Mucosa of rectum (tissue), 2 donors: ENCODE measurements at regions not wholly inside any gene's neighbourhood (a gene's known extent, or its start where the extent isn't known, plus 50 kb on each side); places are given as distances from the start of the nearest gene placed in this dataset.

ENCODE experiments used
- H3K27ac ChIP-seq, 2 donors: one replicate each; pipeline ENCODE4 v1.7.0; 2013; ENCODE audit warnings: inconsistent platforms in 2 of 2, low read depth in 2 of 2, low read length in 2 of 2
- H3K27me3 ChIP-seq, 2 donors: one replicate each; pipeline ENCODE4 v1.7.0; 2013; ENCODE audit warnings: low read length in 2 of 2; ENCODE audit not compliant: control insufficient read depth in 2 of 2, insufficient read depth in 2 of 2
- H3K36me3 ChIP-seq, 2 donors: one replicate each; pipeline ENCODE4 v1.7.0; 2013; ENCODE audit warnings: low read length in 2 of 2; ENCODE audit not compliant: control insufficient read depth in 2 of 2, insufficient read depth in 2 of 2
- H3K4me1 ChIP-seq, 2 donors: one replicate each; pipeline ENCODE4 v1.7.0; 2013; ENCODE audit warnings: low read length in 2 of 2, mild to moderate bottlenecking in 1 of 2; ENCODE audit not compliant: control insufficient read depth in 2 of 2, insufficient read depth in 2 of 2
- H3K4me3 ChIP-seq, 2 donors: one replicate each; pipeline ENCODE4 v1.7.0; 2013; ENCODE audit warnings: low read length in 2 of 2
- H3K9ac ChIP-seq, 2 donors: one replicate each; pipeline ENCODE4 v1.7.0; 2013; ENCODE audit warnings: low read length in 2 of 2, low read depth in 1 of 2, mild to moderate bottlenecking in 1 of 2
- H3K9me3 ChIP-seq, 2 donors: one replicate each; pipeline ENCODE4 v1.7.0; 2013; ENCODE audit warnings: low read length in 2 of 2; ENCODE audit not compliant: control insufficient read depth in 2 of 2
- donor health status: healthy.
- donor health status: Normal muscosa, but diverticular disease.

DNA sequence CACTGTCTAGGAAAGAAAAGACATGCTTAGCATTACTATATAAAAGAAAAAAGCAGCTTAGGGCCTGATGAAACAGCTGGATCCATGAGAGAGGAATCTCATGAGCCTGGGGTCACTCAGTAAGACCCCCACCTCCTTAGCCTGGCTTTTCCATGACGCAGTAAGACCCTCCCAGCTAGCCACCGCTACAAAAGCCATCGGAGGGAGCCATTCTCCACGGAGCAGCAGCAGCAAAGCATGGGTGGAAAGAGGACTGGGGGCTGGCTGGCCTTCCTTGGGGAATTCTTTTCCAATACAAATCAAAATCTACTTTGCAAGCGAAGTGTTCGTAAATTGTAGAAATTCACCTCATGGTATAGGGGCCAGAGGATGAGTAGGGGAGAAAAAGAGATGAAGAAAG lies 91.8 kb downstream of the SOD2 start:
- H3K27me3 ChIP-seq: no peaks in the 10 kb centered on the region
- no peaks in the 10 kb centered on the region for H3K36me3 ChIP-seq
- H3K4me3 ChIP-seq: no peak overlapping the region
- no peak overlapping the region for H3K27ac ChIP-seq
- no peaks in the 10 kb centered on the region for H3K4me1 ChIP-seq
- H3K9me3 ChIP-seq: no peaks in the 10 kb centered on the region
- H3K9ac ChIP-seq: no peak overlapping the region

DNA sequence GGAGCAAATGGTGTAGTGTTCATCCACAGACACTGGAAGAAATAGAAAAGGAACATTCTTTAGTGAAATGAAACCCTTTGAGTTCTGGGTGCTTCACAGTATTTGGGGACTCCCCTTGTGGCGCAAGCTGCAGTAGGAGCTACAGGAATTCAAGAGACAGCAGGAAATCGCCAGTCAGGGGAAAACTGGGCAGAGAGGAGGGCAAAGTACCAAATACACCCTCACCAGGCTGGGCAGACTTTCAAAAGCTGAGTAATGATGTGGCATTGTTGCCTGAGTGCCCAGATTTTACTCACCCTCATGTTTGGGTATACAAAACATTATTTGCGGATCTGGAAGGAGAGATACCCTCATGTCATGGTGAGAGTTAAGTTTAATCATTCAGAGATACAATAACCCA lies 97.9 kb downstream of the SOD2 start:
- H3K27me3 ChIP-seq: no peaks in the 10 kb centered on the region
- no peak overlapping the region for H3K4me3 ChIP-seq
- H3K4me1 ChIP-seq: no peaks in the 10 kb centered on the region
- no peaks in the 10 kb centered on the region for H3K36me3 ChIP-seq
- no peak overlapping the region for H3K27ac ChIP-seq
- no peak overlapping the region for H3K9ac ChIP-seq
- H3K9me3 ChIP-seq: no peaks in the 10 kb centered on the region

DNA sequence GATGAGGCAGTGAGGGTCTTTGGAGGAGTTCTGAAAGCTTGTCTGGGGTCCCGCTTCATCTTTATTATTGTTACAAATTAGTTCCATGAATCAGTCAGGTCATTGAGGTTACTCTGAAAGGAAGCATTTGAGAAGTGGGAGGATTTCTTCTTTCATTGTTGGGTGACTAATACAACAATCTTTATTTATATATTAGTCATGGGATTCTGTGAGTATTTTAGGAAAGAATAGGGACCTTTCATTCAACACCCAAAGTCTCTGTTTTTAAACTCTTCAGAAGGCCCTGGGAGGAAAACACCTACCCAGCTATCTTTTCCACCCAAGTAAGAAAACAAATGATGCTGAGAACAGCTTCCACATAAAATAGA lies 98.3 kb downstream of the SOD2 start:
- Histone ChIP-seq H3K27ac (no peak overlapping the region), H3K36me3 (no peaks in the 10 kb centered on the region), H3K27me3 (no peaks in the 10 kb centered on the region), H3K9me3 (no peaks in the 10 kb centered on the region), H3K9ac (no peak overlapping the region), H3K4me3 (no peak overlapping the region), H3K4me1 (no peaks in the 10 kb centered on the region)

DNA sequence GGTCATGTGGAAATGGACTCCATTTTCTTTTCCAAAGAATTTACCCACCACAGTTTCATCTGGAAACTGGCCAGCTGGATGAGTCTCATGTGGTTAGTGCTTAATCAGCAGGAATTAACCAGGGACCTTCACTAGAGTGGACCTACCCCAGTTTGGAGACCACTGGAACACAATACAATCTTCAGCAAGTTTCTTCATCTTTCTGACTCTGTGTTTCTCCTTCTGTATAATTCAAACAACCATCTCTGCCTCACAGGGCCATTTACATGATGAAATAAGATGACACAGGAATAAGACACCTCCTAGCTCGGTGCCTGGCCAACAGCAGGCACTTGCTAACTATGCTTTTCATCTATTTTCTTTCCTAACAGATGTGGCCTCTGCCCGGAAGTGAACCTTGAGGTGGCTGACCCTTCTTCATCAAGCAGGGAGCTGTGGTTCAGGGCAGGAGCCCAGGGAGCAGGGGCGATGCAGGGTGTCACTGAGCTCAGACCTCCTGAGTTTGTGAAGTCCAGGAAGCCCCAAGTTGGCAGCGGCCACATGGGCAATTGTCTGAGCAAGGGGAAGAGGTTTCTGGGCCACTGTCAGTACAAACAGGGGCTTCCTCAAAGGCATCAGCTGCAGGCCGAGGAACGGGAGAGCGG lies 98.8 kb downstream of the SOD2 start:
- no peaks in the 10 kb centered on the region for H3K27me3 ChIP-seq
- no peaks in the 10 kb centered on the region for H3K9me3 ChIP-seq
- H3K27ac ChIP-seq: no peak overlapping the region
- H3K36me3 ChIP-seq: no peaks in the 10 kb centered on the region
- no peaks in the 10 kb centered on the region for H3K4me1 ChIP-seq
- H3K4me3 ChIP-seq: no peak overlapping the region
- H3K9ac ChIP-seq: no peak overlapping the region

DNA sequence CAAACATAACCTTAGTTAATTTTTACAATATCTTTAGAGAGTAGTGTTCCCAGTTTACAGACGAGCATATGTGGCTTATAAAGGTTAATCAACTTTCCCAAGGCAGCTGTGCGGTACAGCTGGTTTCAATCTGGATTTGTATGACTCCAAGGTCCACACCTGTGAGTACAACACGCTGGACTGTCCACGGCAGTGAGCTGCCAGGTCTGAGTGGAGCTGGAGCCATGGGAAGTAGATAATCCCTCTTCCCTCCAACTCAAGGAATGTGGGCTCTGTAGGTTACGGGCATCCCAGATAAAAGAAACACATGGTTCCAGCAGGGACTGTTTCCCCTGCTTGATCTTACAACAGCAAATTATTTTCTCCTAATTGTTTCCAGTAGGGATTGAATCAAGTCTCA lies 102.2 kb downstream of the SOD2 start:
- Histone ChIP-seq H3K27me3 (no peaks in the 10 kb centered on the region), H3K27ac (no peak overlapping the region), H3K9ac (no peak overlapping the region), H3K36me3 (no peaks in the 10 kb centered on the region), H3K4me1 (no peaks in the 10 kb centered on the region), H3K9me3 (no peaks in the 10 kb centered on the region), H3K4me3 (no peak overlapping the region)

- Histone ChIP-seq H3K36me3 (no peaks in the 10 kb centered on the region), H3K4me1 (no peaks in the 10 kb centered on the region), H3K27me3 (no peaks in the 10 kb centered on the region), H3K9ac (no peak overlapping the region), H3K27ac (no peak overlapping the region), H3K9me3 (no peaks in the 10 kb centered on the region), H3K4me3 (no peak overlapping the region)
Measured at GRCh38 chr6:159586684-159587083, 106.4 kb downstream of the SOD2 start.

DNA sequence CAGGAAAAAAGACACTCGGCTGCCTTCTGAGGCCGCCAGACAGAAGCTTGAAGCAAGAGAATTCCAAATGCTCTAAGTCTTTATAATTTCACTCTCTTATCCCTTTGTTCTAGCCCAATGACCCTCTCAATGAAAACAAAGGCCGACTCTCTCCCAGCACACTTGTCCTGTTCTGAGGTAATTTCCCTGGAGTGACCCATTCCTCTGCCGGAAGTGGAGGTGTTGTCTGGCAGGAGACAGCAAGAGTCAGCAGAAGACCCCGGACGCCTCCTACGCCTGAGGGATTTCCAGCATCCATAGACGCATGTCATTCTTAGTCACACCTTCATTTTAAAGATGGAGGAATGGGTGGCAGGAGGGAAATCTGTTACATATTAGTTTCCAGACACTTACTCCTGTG lies 110.3 kb downstream of the SOD2 start:
- Histone ChIP-seq H3K27ac (no peak overlapping the region), H3K4me1 (no peaks in the 10 kb centered on the region), H3K27me3 (no peaks in the 10 kb centered on the region)

DNA sequence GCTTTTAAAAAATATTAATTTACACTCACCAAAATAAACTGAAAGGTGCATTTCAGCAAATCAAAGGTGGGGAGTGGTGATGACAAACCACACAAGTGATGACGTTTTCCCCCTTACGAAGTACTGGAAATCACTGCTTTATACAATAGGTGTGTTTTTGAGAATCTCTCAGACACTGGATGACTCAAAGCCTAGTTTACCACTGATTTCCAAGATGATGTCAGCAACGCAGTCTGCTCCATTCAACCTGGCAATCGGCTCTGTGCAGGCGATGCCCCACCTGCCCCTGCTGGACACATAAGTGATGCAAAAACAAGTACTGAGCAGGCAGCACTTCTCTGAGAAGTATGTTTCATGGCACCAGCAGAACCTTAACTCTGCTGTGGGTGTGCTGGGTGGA lies 114.4 kb downstream of the SOD2 start:
- Histone ChIP-seq H3K27me3 (no peaks in the 10 kb centered on the region), H3K9ac (no peak overlapping the region), H3K36me3 (no peaks in the 10 kb centered on the region), H3K4me3 (no peak overlapping the region), H3K4me1 (no peaks in the 10 kb centered on the region), H3K9me3 (no peaks in the 10 kb centered on the region), H3K27ac (no peak overlapping the region)

More for the DNA sequence above, 110.3 kb downstream of the SOD2 start:
- Histone ChIP-seq H3K4me3 (no peak overlapping the region), H3K9me3 (no peaks in the 10 kb centered on the region), H3K36me3 (no peaks in the 10 kb centered on the region), H3K9ac (no peak overlapping the region)

- H3K27ac ChIP-seq: no peak overlapping the region
- H3K9ac ChIP-seq: no peak overlapping the region
- no peak overlapping the region for H3K4me3 ChIP-seq
Measured at GRCh38 chr6:159577564-159577963, 115.5 kb downstream of the SOD2 start.

DNA sequence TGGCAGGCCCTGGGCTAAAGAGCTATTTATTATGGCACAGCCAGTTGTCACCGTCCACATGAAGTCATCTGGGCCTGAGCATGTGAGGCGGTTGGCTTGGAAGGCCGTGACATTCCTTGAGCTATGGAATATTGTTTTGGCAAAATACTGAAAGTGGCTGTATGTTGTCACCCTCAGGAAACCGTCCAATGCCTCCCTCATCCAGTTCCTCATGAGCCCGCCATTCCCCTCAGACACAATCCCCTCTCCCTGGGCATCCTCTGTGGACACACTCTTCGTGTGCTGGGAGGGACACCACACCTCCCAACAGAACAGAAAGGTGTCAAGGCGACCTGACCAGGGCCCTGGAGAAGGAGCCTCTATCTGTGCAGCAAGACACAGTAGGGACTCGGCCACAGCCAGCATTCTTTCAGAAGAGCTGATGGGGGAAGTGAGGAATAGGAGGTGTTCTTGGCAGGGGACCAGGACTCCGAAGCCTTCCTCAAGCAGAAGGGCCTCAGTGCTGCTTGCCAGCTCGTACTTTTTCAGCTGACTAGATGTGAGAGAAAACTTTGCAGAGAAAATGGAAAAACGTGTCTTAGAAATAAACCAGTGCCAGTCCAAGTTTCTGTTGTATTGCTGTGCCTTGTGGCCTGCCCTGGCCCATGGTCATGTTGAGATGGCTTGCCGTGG lies 120.5 kb downstream of the SOD2 start:
- Histone ChIP-seq H3K4me1 (no peaks in the 10 kb centered on the region), H3K27ac (no peak overlapping the region), H3K9ac (no peak overlapping the region), H3K9me3 (no peaks in the 10 kb centered on the region), H3K27me3 (no peaks in the 10 kb centered on the region), H3K36me3 (no peaks in the 10 kb centered on the region), H3K4me3 (no peak overlapping the region)

More at GRCh38 chr6:159577564-159577963, 115.5 kb downstream of the SOD2 start:
- Histone ChIP-seq H3K4me1 (no peaks in the 10 kb centered on the region), H3K9me3 (no peaks in the 10 kb centered on the region), H3K36me3 (no peaks in the 10 kb centered on the region), H3K27me3 (no peaks in the 10 kb centered on the region)
